GM23338 (cell line): ENCODE measurements at regions not wholly inside any gene's neighbourhood (a gene's known extent, or its start where the extent isn't known, plus 50 kb on each side); places are given as distances from the start of the nearest gene placed in this dataset.

Experiments used
- ATAC-seq: fragments of 200-7000 bp; cut with Tn5 transposase; 3 replicates; pipeline ENCODE4 v1.9.1; 2020
- DNase-seq: peaks from one replicate; pipeline ENCODE4 v3.0.0-alpha.2; 2015; ENCODE audit warnings: low spot score
- H2AFZ ChIP-seq: fragments of 200-600 bp; sonication (generic); 2 replicates; pipeline ENCODE4 v1.8.0; 2016; ENCODE audit warnings: antibody characterized with exemption, mild to moderate bottlenecking, moderate library complexity
- H3F3A ChIP-seq: fragments of 200-600 bp; sonication (generic); replicated peaks from 2 replicates; pipeline ENCODE4 v1.8.0; 2017; ENCODE audit warnings: antibody characterized with exemption, mixed run types, low read depth
- H3K27ac ChIP-seq: fragments of 200-600 bp; sonication (generic); 2 replicates; pipeline ENCODE4 v1.6.1; 2016; ENCODE audit warnings: low read depth
- H3K27me3 ChIP-seq: fragments of 200-600 bp; sonication (generic); 2 replicates; pipeline ENCODE4 v1.8.0; 2016; ENCODE audit warnings: mild to moderate bottlenecking, mixed run types, moderate library complexity; ENCODE audit not compliant: insufficient read depth
- H3K36me3 ChIP-seq: fragments of 200-600 bp; sonication (generic); 2 replicates; pipeline ENCODE4 v1.8.0; 2016; ENCODE audit warnings: mild to moderate bottlenecking; ENCODE audit not compliant: insufficient read depth
- H3K4me1 ChIP-seq: fragments of 200-600 bp; sonication (generic); 2 replicates; pipeline ENCODE4 v1.8.0; 2016; ENCODE audit warnings: mild to moderate bottlenecking, moderate library complexity; ENCODE audit not compliant: insufficient read depth
- H3K4me2 ChIP-seq: fragments of 200-600 bp; sonication (generic); 2 replicates; pipeline ENCODE4 v1.7.1; 2017; ENCODE audit warnings: mixed run types
- H3K4me3 ChIP-seq: fragments of 200-600 bp; sonication (generic); 2 replicates; pipeline ENCODE4 v1.6.1; 2016; ENCODE audit warnings: mixed run types
- H3K79me2 ChIP-seq: fragments of 200-600 bp; sonication (generic); replicated peaks from 2 replicates; pipeline ENCODE4 v1.8.0; 2017; ENCODE audit warnings: mild to moderate bottlenecking; ENCODE audit not compliant: insufficient read depth
- H3K9me2 ChIP-seq: fragments of 200-600 bp; sonication (generic); 2 replicates; pipeline ENCODE4 v1.8.0; 2017; ENCODE audit not compliant: insufficient read depth
- H4K20me1 ChIP-seq: fragments of 200-600 bp; sonication (generic); replicated peaks from 2 replicates; pipeline ENCODE4 v1.8.0; 2017; ENCODE audit warnings: mild to moderate bottlenecking; ENCODE audit not compliant: insufficient read depth
- H3K27ac Mint-ChIP-seq: 2 replicates; pipeline ENCODE4 v1.8.0; 2020; ENCODE audit warnings: inconsistent platforms, mild to moderate bottlenecking, moderate library complexity, mixed read lengths
- H3K27me3 Mint-ChIP-seq: 3 replicates; pipeline ENCODE4 v1.8.0; 2022; ENCODE audit warnings: low read depth, mild to moderate bottlenecking, moderate library complexity, mixed read lengths, inconsistent platforms; ENCODE audit not compliant: insufficient read depth, poor library complexity
- H3K36me3 Mint-ChIP-seq: 3 replicates; pipeline ENCODE4 v1.8.0; 2021; ENCODE audit warnings: low read depth, mild to moderate bottlenecking, inconsistent platforms, moderate library complexity, mixed read lengths
- H3K4me1 Mint-ChIP-seq: 3 replicates; pipeline ENCODE4 v1.8.0; 2020; ENCODE audit warnings: mild to moderate bottlenecking, inconsistent platforms, mixed read lengths
- H3K4me3 Mint-ChIP-seq: 3 replicates; pipeline ENCODE4 v1.8.0; 2021; ENCODE audit warnings: moderate library complexity, mild to moderate bottlenecking, inconsistent platforms, mixed read lengths
- H3K9me3 Mint-ChIP-seq: 3 replicates; pipeline ENCODE4 v1.8.0; 2020; ENCODE audit warnings: moderate library complexity, mild to moderate bottlenecking, inconsistent platforms, mixed read lengths
- CREB1 ChIP-seq: fragments of 250-450 bp; sonication (Bioruptor Pico); IDR thresholded peaks from 2 replicates; pipeline ENCODE4 v1.5.0; 2020; ENCODE audit warnings: low read depth, mild to moderate bottlenecking, moderate library complexity
- EZH2phosphoT487 ChIP-seq: fragments of 200-600 bp; sonication (generic); IDR thresholded peaks from one replicate; pipeline ENCODE4 v1.8.1; 2018; ENCODE audit warnings: antibody characterized with exemption; ENCODE audit not compliant: unreplicated experiment
- JUNB ChIP-seq: IDR thresholded peaks from one replicate; pipeline ENCODE4 v1.6.1; 2016; ENCODE audit warnings: antibody characterized with exemption; ENCODE audit not compliant: unreplicated experiment
- NANOG ChIP-seq: IDR thresholded peaks from 2 replicates; pipeline ENCODE4 v1.6.1; 2016; ENCODE audit warnings: antibody characterized with exemption, borderline replicate concordance
- POLR2AphosphoS5 ChIP-seq: IDR thresholded peaks from 2 replicates; pipeline ENCODE4 v1.6.1; 2016; ENCODE audit warnings: antibody characterized with exemption, low read depth
- STAT1 ChIP-seq: IDR thresholded peaks from one replicate; pipeline ENCODE4 v1.6.1; 2016; ENCODE audit warnings: antibody characterized with exemption; ENCODE audit not compliant: unreplicated experiment
- ZNF114 ChIP-seq: fragments of 250-450 bp; sonication (Bioruptor Pico); IDR thresholded peaks from 2 replicates; pipeline ENCODE4 v1.5.0; 2020; ENCODE audit warnings: mild to moderate bottlenecking, moderate library complexity
- TF ChIP-seq, protein P1 (sequence below): IDR thresholded peaks from 2 replicates; pipeline ENCODE4 v1.6.1; 2016; ENCODE audit warnings: antibody characterized with exemption
- TF ChIP-seq, protein P2 (sequence below): IDR thresholded peaks from one replicate; pipeline ENCODE4 v1.6.1; 2018; ENCODE audit warnings: antibody characterized with exemption; ENCODE audit not compliant: unreplicated experiment
- TF ChIP-seq, protein P3 (sequence below): fragments of 250-450 bp; sonication (Bioruptor Pico); IDR thresholded peaks from 2 replicates; pipeline ENCODE4 v1.5.0; 2020; ENCODE audit warnings: mild to moderate bottlenecking, moderate library complexity

DNA sequence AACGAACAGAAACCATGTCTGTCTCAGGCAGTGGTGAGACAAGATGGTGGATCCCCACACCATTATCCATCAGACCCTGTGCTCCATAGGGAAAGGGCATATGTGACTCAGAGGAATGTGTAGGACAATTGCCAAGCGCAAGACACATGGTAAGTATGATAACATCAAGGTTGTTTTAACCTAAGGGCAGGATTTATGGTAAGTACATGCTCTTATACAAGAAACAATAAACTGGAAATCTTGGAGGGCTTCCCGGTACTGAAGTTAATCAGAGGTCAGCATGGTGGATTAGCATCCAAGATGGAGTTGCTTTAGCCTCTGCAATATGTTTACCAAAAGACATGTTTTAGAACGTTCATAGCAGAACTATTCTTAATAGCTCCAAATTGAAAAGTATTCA is 355.0 kb downstream of the PPP1R2C start:
- no peak overlapping the region for H3K4me3 Mint-ChIP-seq
- H3K27me3 Mint-ChIP-seq = peaks cover 2% of the 10 kb centered on the region
- DNase-seq = no peak
- no peaks in the 10 kb centered on the region for H3F3A ChIP-seq
- H3K4me2 ChIP-seq = no peak overlapping the region
- no peaks in the 10 kb centered on the region for H3K4me1 ChIP-seq
- no peak for ATAC-seq
- no peaks in the 10 kb centered on the region for H3K36me3 Mint-ChIP-seq
- H3K9me3 Mint-ChIP-seq = no peaks in the 10 kb centered on the region; the same call in 2 of the 3 replicates
- H3K27ac Mint-ChIP-seq = no peak overlapping the region
- no peaks in the 10 kb centered on the region for H3K4me1 Mint-ChIP-seq
- TF ChIP-seq STAT1 (no peak), ZNF114 (CRISPR knock-in tag) (no peak)
- TF ChIP-seq, protein P1, sequence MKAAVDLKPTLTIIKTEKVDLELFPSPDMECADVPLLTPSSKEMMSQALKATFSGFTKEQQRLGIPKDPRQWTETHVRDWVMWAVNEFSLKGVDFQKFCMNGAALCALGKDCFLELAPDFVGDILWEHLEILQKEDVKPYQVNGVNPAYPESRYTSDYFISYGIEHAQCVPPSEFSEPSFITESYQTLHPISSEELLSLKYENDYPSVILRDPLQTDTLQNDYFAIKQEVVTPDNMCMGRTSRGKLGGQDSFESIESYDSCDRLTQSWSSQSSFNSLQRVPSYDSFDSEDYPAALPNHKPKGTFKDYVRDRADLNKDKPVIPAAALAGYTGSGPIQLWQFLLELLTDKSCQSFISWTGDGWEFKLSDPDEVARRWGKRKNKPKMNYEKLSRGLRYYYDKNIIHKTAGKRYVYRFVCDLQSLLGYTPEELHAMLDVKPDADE = no peak
- no peaks in the 10 kb centered on the region for H4K20me1 ChIP-seq
- no peaks in the 10 kb centered on the region for H3K9me2 ChIP-seq
- no peaks in the 10 kb centered on the region for H3K36me3 ChIP-seq
- no peaks in the 10 kb centered on the region for H3K79me2 ChIP-seq
- no peak overlapping the region for H2AFZ ChIP-seq
- H3K4me3 ChIP-seq = no peak overlapping the region
- no peak overlapping the region for H3K27ac ChIP-seq
- H3K27me3 ChIP-seq = no peaks in the 10 kb centered on the region

DNA sequence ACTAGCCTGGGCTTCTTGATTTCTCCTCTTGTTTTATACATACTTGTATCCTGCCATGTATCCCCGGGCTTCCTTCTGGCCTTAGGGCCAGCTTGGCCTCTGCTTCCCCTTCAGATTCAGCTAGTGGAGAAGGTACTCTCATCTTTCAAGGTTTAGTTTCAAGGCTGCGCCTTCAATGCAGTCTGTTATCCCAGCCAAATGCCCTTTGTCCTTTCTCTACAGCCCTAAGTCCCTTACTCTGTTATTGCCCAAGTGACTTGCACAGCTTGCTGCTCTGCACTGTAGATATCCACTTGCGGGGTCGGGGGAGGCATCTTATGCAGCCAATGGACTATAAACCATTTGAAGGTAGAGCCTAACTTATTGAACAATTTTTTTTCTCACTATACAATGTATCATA is 357.5 kb downstream of the PPP1R2C start:
- Histone ChIP-seq H3K4me1 (no peaks in the 10 kb centered on the region), H3K27me3 (no peaks in the 10 kb centered on the region), H2AFZ (no peak overlapping the region), H3K4me2 (no peak overlapping the region), H3K79me2 (no peaks in the 10 kb centered on the region), H3K36me3 (no peaks in the 10 kb centered on the region), H3K4me3 (no peak overlapping the region), H3K9me2 (no peaks in the 10 kb centered on the region), H3K27ac (no peak overlapping the region), H4K20me1 (no peaks in the 10 kb centered on the region), H3F3A (no peaks in the 10 kb centered on the region)
- no peaks in the 10 kb centered on the region for H3K36me3 Mint-ChIP-seq
- H3K27ac Mint-ChIP-seq = no peak overlapping the region
- peaks cover 2% of the 10 kb centered on the region for H3K27me3 Mint-ChIP-seq
- no peaks in the 10 kb centered on the region for H3K4me1 Mint-ChIP-seq
- no peak overlapping the region for H3K4me3 Mint-ChIP-seq
- ATAC-seq (no peak), DNase-seq (no peak)
- H3K9me3 Mint-ChIP-seq = no peaks in the 10 kb centered on the region; the same call in 2 of the 3 replicates
- TF ChIP-seq POLR2AphosphoS5 (no peak), EZH2phosphoT487 (no peak), ZNF114 (CRISPR knock-in tag) (no peak), NANOG (no peak), STAT1 (no peak), CREB1 (CRISPR knock-in tag) (no peak), JUNB (no peak)
- TF ChIP-seq, protein P2, sequence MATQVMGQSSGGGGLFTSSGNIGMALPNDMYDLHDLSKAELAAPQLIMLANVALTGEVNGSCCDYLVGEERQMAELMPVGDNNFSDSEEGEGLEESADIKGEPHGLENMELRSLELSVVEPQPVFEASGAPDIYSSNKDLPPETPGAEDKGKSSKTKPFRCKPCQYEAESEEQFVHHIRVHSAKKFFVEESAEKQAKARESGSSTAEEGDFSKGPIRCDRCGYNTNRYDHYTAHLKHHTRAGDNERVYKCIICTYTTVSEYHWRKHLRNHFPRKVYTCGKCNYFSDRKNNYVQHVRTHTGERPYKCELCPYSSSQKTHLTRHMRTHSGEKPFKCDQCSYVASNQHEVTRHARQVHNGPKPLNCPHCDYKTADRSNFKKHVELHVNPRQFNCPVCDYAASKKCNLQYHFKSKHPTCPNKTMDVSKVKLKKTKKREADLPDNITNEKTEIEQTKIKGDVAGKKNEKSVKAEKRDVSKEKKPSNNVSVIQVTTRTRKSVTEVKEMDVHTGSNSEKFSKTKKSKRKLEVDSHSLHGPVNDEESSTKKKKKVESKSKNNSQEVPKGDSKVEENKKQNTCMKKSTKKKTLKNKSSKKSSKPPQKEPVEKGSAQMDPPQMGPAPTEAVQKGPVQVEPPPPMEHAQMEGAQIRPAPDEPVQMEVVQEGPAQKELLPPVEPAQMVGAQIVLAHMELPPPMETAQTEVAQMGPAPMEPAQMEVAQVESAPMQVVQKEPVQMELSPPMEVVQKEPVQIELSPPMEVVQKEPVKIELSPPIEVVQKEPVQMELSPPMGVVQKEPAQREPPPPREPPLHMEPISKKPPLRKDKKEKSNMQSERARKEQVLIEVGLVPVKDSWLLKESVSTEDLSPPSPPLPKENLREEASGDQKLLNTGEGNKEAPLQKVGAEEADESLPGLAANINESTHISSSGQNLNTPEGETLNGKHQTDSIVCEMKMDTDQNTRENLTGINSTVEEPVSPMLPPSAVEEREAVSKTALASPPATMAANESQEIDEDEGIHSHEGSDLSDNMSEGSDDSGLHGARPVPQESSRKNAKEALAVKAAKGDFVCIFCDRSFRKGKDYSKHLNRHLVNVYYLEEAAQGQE = no peak
- TF ChIP-seq, protein P3, sequence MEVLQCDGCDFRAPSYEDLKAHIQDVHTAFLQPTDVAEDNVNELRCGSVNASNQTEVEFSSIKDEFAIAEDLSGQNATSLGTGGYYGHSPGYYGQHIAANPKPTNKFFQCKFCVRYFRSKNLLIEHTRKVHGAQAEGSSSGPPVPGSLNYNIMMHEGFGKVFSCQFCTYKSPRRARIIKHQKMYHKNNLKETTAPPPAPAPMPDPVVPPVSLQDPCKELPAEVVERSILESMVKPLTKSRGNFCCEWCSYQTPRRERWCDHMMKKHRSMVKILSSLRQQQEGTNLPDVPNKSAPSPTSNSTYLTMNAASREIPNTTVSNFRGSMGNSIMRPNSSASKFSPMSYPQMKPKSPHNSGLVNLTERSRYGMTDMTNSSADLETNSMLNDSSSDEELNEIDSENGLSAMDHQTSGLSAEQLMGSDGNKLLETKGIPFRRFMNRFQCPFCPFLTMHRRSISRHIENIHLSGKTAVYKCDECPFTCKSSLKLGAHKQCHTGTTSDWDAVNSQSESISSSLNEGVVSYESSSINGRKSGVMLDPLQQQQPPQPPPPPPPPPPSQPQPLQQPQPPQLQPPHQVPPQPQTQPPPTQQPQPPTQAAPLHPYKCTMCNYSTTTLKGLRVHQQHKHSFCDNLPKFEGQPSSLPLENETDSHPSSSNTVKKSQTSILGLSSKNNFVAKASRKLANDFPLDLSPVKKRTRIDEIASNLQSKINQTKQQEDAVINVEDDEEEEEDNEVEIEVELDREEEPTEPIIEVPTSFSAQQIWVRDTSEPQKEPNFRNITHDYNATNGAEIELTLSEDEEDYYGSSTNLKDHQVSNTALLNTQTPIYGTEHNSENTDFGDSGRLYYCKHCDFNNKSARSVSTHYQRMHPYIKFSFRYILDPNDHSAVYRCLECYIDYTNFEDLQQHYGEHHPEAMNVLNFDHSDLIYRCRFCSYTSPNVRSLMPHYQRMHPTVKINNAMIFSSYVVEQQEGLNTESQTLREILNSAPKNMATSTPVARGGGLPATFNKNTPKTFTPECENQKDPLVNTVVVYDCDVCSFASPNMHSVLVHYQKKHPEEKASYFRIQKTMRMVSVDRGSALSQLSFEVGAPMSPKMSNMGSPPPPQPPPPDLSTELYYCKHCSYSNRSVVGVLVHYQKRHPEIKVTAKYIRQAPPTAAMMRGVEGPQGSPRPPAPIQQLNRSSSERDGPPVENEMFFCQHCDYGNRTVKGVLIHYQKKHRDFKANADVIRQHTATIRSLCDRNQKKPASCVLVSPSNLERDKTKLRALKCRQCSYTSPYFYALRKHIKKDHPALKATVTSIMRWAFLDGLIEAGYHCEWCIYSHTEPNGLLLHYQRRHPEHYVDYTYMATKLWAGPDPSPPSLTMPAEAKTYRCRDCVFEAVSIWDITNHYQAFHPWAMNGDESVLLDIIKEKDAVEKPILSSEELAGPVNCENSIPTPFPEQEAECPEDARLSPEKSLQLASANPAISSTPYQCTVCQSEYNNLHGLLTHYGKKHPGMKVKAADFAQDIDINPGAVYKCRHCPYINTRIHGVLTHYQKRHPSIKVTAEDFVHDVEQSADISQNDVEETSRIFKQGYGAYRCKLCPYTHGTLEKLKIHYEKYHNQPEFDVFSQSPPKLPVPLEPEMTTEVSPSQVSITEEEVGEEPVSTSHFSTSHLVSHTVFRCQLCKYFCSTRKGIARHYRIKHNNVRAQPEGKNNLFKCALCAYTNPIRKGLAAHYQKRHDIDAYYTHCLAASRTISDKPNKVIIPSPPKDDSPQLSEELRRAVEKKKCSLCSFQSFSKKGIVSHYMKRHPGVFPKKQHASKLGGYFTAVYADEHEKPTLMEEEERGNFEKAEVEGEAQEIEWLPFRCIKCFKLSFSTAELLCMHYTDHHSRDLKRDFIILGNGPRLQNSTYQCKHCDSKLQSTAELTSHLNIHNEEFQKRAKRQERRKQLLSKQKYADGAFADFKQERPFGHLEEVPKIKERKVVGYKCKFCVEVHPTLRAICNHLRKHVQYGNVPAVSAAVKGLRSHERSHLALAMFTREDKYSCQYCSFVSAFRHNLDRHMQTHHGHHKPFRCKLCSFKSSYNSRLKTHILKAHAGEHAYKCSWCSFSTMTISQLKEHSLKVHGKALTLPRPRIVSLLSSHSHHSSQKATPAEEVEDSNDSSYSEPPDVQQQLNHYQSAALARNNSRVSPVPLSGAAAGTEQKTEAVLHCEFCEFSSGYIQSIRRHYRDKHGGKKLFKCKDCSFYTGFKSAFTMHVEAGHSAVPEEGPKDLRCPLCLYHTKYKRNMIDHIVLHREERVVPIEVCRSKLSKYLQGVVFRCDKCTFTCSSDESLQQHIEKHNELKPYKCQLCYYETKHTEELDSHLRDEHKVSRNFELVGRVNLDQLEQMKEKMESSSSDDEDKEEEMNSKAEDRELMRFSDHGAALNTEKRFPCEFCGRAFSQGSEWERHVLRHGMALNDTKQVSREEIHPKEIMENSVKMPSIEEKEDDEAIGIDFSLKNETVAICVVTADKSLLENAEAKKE (CRISPR knock-in tag) = no peak
